Psoas muscle (tissue), 7 donors: ENCODE measurements at regions not wholly inside any gene's neighbourhood (a gene's known extent, or its start where the extent isn't known, plus 50 kb on each side); places are given as distances from the start of the nearest gene placed in this dataset.

Source experiments
- ATAC-seq, 4 donors: fragments of 200-7000 bp; cut with Tn5 transposase; one replicate each; pipeline ENCODE4 v1.9.1; 2020; ENCODE audit warnings: moderate library complexity in 3 of 4, mild to moderate bottlenecking in 2 of 4
- DNase-seq, 2 donors: peaks; one replicate each; pipeline ENCODE4 v3.0.0-alpha.2; 2020
- H3K27ac ChIP-seq: fragments of 200-600 bp; one replicate; pipeline ENCODE4 v1.8.0; 2022
- H3K27me3 ChIP-seq, 3 donors: fragments of 200-600 bp in 1 of 3; one replicate each; pipeline versions ENCODE4 v1.6.1 to v1.8.0; 2013 to 2022; ENCODE audit warnings: low read length in 2 of 3, mild to moderate bottlenecking in 2 of 3, moderate library complexity in 1 of 3; ENCODE audit not compliant: insufficient read depth in 3 of 3
- H3K36me3 ChIP-seq, 2 donors: fragments of 200-600 bp in 1 of 2; one replicate each; pipeline versions ENCODE4 v1.6.1 to v1.8.0; 2013 to 2022; ENCODE audit warnings: low read depth in 1 of 2, mild to moderate bottlenecking in 1 of 2, moderate library complexity in 1 of 2; ENCODE audit not compliant: insufficient read depth in 1 of 2
- H3K4me1 ChIP-seq: fragments of 200-600 bp; one replicate; pipeline ENCODE4 v1.8.0; 2022
- H3K4me3 ChIP-seq: fragments of 200-600 bp; one replicate; pipeline ENCODE4 v1.8.0; 2022; ENCODE audit warnings: mild to moderate bottlenecking
- H3K9me3 ChIP-seq: fragments of 200-600 bp; one replicate; pipeline ENCODE4 v1.8.0; 2022
- CTCF ChIP-seq: fragments of 200-600 bp; IDR thresholded peaks from one replicate; pipeline ENCODE4 v1.8.0; 2022; ENCODE audit warnings: antibody characterized with exemption
- WGBS, 3 donors: extraction: QIAGEN DNeasy Blood & Tissue Kit; methylation state at CpG; one replicate each; pipeline versions ENCODE4 v1.1.6 to v1.1.7; 2013; 5-methylcytosine and 5-hydroxymethylcytosine counted together
- intact Hi-C, 2 donors: fragments of 100-400 bp; cut with DNase I; formaldehyde crosslinking; loops; one replicate each; pipeline versions ENCODE4 v1.11.0 to v1.14.2; 2022
- donor health status: healthy with polysubstance abuse.
- donor health status: DM: no; HTN: no; CAD: no; lungs with moderate emphysema.
- donor health status: Bipolar disorder and iron deficiency.
- donor health status: healthy.
- donor health status: DM: yes; HTN: yes; CAD: no.
- donor health status: DM: no; HTN: no; CAD: no.
- donor health status: DM: yes; HTN: yes; CAD: no.

- Histone ChIP-seq H3K9me3 (no peaks in the 10 kb centered on the region), H3K27ac (no peak overlapping the region), H3K27me3 (no peaks in the 10 kb centered on the region), H3K36me3 (no peaks in the 10 kb centered on the region), H3K4me1 (no peaks in the 10 kb centered on the region), H3K4me3 (no peak overlapping the region)
- no peak for DNase-seq
- ATAC-seq = no peak
- intact Hi-C loops = no loop called here
- TF ChIP-seq CTCF = no peak
Measured at GRCh38 chr2:12610314-12610713, 106.4 kb upstream of the TRIB2 start.

- Histone ChIP-seq H3K27me3 (no peaks in the 10 kb centered on the region), H3K9me3 (no peaks in the 10 kb centered on the region), H3K36me3 (no peaks in the 10 kb centered on the region), H3K27ac (no peak overlapping the region), H3K4me1 (no peaks in the 10 kb centered on the region), H3K4me3 (no peak overlapping the region)
- intact Hi-C loops = no loop called here
- TF ChIP-seq CTCF = no peak
- ATAC-seq (no peak), DNase-seq (no peak)
- 85 to 89% (median 88%) methylated on average over 2 of the region's 2 CpGs for WGBS, 3 donors
Measured at GRCh38 chr2:12612168-12612567, 104.6 kb upstream of the TRIB2 start.

GRCh38 chr2:12612671-12613070 is 104.1 kb upstream of the TRIB2 start:
- H3K4me3 ChIP-seq = no peak overlapping the region
- TF ChIP-seq CTCF = no peak
- ATAC-seq (no peak), DNase-seq (no peak)
- intact Hi-C loops = no loop called here
- no peaks in the 10 kb centered on the region for H3K27me3 ChIP-seq
- 70 to 73% (median 72%) methylated on average over 2 of the region's 2 CpGs for WGBS, 3 donors
- H3K27ac ChIP-seq = no peak overlapping the region
- no peaks in the 10 kb centered on the region for H3K36me3 ChIP-seq
- no peaks in the 10 kb centered on the region for H3K9me3 ChIP-seq
- H3K4me1 ChIP-seq = no peaks in the 10 kb centered on the region

- Histone ChIP-seq H3K36me3 (no peaks in the 10 kb centered on the region), H3K9me3 (no peaks in the 10 kb centered on the region), H3K4me1 (no peaks in the 10 kb centered on the region), H3K27me3 (no peaks in the 10 kb centered on the region), H3K4me3 (no peak overlapping the region), H3K27ac (no peak overlapping the region)
- TF ChIP-seq CTCF = no peak
- intact Hi-C loops = no loop called here
- 45 to 59% (median 57%) methylated on average over 7 of the region's 7 CpGs for WGBS, 3 donors
- ATAC-seq = no peak
- no peak for DNase-seq
Measured at GRCh38 chr2:12613137-12613835, 103.5 kb upstream of the TRIB2 start.

- Histone ChIP-seq H3K4me1 (no peaks in the 10 kb centered on the region), H3K27me3 (no peaks in the 10 kb centered on the region), H3K9me3 (no peaks in the 10 kb centered on the region), H3K27ac (no peak overlapping the region), H3K36me3 (no peaks in the 10 kb centered on the region), H3K4me3 (no peak overlapping the region)
- TF ChIP-seq CTCF = no peak
- intact Hi-C loops = no loop called here
- DNase-seq (no peak), ATAC-seq (no peak)
- 91 to 97% (median 91%) methylated on average over 2 of the region's 2 CpGs for WGBS, 3 donors
Measured at GRCh38 chr2:12615509-12615908, 101.2 kb upstream of the TRIB2 start.
